ENCODE measurements at regions not wholly inside any gene's neighbourhood (a gene's known extent, or its start where the extent isn't known, plus 50 kb on each side); places are given as distances from the start of the nearest gene placed in this dataset.

GRCh38 chr18:28863396-28863795 lies 686.5 kb upstream of the CDH2 start:
- TF ChIP-seq CTCF (conservative IDR thresholded peaks at IDR 0.05; ENCODE audit: low read depth, low read length) (no peak), EZH2 (IDR thresholded peaks at IDR 0.05; ENCODE audit: borderline replicate concordance, low read depth, low read length, poor library complexity, severe bottlenecking) (no peak)

Measured in A673 (cell line).